C4-2B (cell line): ENCODE measurements at regions not wholly inside any gene's neighbourhood (a gene's known extent, or its start where the extent isn't known, plus 50 kb on each side); places are given as distances from the start of the nearest gene placed in this dataset.

Experiments
- H3K27ac ChIP-seq: fragments of 450-650 bp; 2 replicates; pipeline ENCODE4 v1.5.1; 2017
- ZFX ChIP-seq: fragments of 450-650 bp; IDR thresholded peaks from 2 replicates; pipeline ENCODE4 v1.6.1; 2017
- TF ChIP-seq, protein P1 (sequence below): fragments of 450-650 bp; conservative IDR thresholded peaks from 2 replicates; pipeline ENCODE4 v1.5.1; 2017; ENCODE audit warnings: mild to moderate bottlenecking

DNA sequence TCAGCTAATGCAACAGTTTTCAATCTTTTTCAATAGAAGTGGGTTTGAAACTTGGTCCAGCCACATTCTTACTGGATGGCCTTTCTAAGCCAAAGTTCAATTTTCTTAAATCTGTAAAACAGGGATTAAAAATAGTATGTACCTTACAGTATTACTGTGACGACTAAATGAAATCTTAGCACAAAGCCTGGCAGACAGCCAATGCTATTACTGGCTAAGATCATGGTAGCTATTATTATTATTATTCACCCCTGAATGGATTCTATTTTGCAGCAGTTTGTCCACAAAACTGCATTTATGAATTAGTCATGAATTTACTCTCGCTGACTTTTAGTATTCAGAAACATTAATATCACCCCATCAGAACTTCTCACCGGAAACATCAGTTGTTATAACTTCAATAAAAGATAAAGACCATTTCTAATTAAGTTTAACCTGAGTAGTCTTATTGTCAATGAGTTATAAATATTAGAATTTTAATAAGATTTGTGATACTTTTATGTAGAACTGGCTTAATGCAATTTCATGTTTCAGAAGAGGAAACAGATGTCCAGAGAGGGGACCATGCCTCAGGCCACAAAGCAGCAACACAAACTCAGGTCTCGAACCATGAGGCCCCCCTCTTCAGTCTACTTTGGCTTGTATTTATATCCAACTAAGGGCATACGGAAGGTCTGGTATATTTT, 468.2 kb downstream of the ARHGEF28 start:
- TF ChIP-seq, protein P1, sequence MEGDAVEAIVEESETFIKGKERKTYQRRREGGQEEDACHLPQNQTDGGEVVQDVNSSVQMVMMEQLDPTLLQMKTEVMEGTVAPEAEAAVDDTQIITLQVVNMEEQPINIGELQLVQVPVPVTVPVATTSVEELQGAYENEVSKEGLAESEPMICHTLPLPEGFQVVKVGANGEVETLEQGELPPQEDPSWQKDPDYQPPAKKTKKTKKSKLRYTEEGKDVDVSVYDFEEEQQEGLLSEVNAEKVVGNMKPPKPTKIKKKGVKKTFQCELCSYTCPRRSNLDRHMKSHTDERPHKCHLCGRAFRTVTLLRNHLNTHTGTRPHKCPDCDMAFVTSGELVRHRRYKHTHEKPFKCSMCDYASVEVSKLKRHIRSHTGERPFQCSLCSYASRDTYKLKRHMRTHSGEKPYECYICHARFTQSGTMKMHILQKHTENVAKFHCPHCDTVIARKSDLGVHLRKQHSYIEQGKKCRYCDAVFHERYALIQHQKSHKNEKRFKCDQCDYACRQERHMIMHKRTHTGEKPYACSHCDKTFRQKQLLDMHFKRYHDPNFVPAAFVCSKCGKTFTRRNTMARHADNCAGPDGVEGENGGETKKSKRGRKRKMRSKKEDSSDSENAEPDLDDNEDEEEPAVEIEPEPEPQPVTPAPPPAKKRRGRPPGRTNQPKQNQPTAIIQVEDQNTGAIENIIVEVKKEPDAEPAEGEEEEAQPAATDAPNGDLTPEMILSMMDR: no peak
- no peak for TF ChIP-seq ZFX
- H3K27ac ChIP-seq: no peak overlapping the region

DNA sequence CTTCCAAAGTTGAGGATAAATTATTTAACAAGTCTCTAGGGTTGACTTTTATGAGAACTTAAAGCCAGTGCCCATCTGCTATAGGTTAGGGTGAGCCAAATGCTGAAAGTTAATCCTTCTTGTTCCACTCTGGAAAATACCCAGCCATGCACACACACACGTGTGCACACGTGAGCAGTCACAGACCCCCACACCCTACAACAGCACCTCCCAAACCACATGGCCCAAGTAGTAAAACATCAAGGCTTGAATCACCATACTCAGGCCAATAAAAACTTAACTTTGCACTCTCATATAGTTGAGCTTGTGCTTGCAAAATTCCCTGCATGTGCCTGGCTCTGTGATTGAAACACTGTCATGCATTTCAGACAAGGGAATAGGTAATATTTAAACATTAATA, 467.6 kb downstream of the ARHGEF28 start:
- H3K27ac ChIP-seq: no peak overlapping the region
- no peak for TF ChIP-seq ZFX
- TF ChIP-seq, protein P1: no peak

DNA sequence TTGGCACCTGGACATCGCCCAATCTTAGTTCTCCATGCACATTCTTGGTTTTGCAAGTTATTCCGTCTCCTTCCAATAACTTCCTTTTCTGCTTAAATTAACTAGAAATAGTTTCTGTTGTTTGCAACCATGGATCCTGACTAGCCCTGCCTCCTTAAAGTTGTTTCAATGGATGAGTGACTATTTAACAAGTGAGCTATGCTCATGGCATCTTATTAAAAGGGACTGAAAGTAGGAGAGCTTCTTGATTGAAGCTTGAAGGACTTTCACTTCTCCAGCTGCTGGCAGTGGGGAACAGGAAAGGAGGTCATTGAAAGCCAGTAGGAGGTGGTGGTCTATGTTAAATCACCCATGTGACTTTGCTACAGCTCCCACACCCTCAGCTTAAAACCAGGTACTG, 466.8 kb downstream of the ARHGEF28 start:
- no peak for TF ChIP-seq ZFX
- TF ChIP-seq, protein P1: no peak
- H3K27ac ChIP-seq: no peak overlapping the region

DNA sequence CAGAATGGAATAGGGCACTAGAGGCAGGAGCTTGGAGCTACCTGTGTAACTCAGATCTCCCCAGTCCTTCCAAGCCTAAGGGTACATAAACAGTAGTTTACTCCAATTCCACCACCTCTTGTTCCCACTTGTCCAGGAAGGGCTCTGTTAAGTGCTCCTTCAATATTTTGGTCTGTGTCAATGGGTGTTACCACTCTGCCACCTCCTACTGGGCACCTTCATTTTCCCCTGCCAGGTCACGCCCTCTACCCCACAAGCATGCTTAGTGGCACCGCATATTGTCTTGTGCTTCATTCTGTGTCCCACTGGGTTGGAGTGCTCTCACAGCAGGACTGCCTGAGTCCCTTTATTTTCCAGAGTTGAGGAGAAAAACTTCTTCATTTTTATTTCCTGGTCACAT, 459.8 kb downstream of the ARHGEF28 start:
- TF ChIP-seq, protein P1: no peak
- TF ChIP-seq ZFX: no peak
- no peak overlapping the region for H3K27ac ChIP-seq

DNA sequence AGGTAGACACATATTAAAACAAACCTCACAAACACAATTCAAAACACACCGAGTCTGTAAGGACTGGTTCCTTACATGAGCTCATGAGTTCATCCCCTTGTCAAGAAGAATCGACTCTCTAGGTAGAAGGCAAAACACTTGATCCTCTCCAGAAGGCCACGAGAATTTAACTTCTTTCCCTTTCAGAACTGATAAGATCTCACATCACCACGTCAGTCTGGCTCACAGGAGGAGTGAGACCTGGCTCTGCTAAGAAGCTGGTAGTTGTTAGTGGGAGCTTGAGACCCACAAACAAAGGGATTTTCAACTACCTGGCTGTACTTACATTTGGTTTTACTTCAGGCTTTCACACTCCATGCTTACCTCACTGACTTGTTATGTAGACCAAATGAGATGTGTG, 459.2 kb downstream of the ARHGEF28 start:
- no peak for TF ChIP-seq ZFX
- TF ChIP-seq, protein P1: no peak
- no peak overlapping the region for H3K27ac ChIP-seq

DNA sequence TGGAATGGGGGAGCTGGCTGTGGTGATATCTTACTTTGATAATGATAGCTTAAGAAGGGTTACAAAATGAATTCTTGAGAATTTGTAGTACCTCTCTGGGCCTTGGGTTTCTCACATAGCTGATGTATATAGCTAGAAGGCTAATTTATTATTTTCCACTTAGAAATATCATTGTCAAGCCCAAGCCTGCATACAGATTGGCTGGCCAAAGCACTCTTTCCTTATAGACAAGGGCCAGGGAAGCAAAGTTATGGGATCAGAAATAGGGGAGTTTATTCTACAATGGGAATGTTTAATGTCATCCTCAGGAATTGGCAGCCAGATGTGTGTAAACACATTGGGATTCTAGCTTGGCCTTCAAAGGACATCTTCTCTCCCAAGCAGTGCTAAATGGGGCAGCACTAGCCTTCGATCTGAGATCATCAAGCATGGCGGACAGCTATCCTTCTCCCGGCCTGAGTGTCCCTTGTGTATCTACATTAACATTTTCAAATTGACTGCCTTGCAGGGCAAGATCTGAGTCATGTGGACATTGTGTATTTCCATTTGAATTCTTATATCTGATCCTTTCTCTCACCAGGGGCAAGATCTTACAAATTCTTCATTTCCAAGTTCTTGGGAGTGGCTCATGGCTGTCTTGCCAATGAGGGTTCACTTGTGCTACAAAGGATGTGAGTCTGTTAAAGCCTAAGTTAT, 457.2 kb downstream of the ARHGEF28 start:
- TF ChIP-seq, protein P1: no peak
- TF ChIP-seq ZFX: no peak

DNA sequence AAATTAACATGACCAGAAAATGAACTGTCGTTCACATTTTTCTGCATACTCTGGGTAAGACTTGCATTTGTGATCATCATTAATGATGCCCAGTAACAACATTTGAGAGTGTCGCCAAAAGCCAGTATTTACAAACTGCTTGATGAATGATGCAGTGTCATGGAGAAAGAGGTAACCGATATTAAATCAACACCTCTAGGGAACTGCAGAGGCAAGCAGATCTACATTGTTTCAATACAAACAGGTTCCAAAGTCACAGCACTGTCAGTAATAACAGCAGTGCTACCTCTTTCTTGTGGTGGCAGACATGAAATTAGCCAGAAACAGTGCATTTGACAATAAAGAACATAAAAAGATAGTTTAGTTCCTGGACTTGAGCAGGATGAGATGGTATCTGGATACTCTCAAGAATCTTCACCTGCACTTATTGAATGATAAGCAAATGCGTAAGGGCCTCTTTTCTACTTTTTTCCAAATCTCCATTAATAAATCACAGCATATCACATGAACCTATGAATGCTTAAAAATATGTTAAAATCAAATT, 456.6 kb downstream of the ARHGEF28 start:
- TF ChIP-seq, protein P1: no peak
- TF ChIP-seq ZFX: no peak
- H3K27ac ChIP-seq: no peak overlapping the region

More for the DNA sequence above, 457.2 kb downstream of the ARHGEF28 start:
- no peak overlapping the region for H3K27ac ChIP-seq
